ENCODE measurements at regions not wholly inside any gene's neighbourhood (a gene's known extent, or its start where the extent isn't known, plus 50 kb on each side); places are given as distances from the start of the nearest gene placed in this dataset.

DNA sequence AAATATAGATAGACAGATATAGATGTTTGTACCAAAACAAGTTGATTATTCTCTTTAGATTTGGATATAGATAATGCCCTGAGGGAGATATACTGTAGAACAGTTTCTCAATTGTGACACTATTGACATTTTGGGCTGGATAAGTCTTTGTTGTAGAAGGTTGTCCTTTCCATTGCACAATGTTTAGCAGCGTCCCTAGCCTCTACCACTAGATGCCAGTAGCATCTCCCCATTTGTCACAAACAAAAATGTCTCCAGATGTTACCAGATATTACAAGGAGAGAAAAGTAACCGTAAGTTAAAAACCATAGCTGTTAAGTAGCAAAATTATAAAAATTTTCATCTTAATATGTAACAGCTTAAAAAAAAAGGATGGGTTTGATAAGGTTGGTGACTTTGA lies 2595.3 kb downstream of the ARAP2 start:
- no peak overlapping the region for H2BK15ac ChIP-seq (ENCODE audit: low read length)
- H3K9ac ChIP-seq (replicated peaks in 1 of 4; ENCODE audit: extremely low read depth in 1 of 4, low read depth in 3 of 4, low read length in 3 of 4): no peak overlapping the region
- H4K8ac ChIP-seq (ENCODE audit: extremely low read depth, insufficient read depth, low read length): no peak overlapping the region
- no peaks in the 10 kb centered on the region for H4K20me1 ChIP-seq (replicated peaks in 1 of 2; ENCODE audit: control insufficient read depth in 1 of 2, insufficient read depth in 2 of 2, low read length in 2 of 2)
- no peak overlapping the region for H2AFZ ChIP-seq (ENCODE audit: low read length)
- no peak overlapping the region for H4K91ac ChIP-seq (replicated peaks; ENCODE audit: insufficient read length, low read length)
- H3K27me3 ChIP-seq (replicated peaks in 1 of 4; ENCODE audit: control insufficient read depth in 3 of 4, extremely low read depth in 1 of 4, insufficient read depth in 3 of 4, low read length in 3 of 4): no peaks in the 10 kb centered on the region
- H3K23me2 ChIP-seq (ENCODE audit: low read depth, low read length): no peaks in the 10 kb centered on the region
- H2AK5ac ChIP-seq (ENCODE audit: low read depth, low read length): no peak overlapping the region
- no peaks in the 10 kb centered on the region for H3K36me3 ChIP-seq (ENCODE audit: control insufficient read depth in 2 of 4, insufficient read depth in 4 of 4, low read length in 3 of 4)
- H2BK120ac ChIP-seq (replicated peaks; ENCODE audit: low read depth, low read length): no peak overlapping the region
- no peak overlapping the region for H3K27ac ChIP-seq (ENCODE audit: low read depth, low read length)
- no peak overlapping the region for H2BK5ac ChIP-seq (ENCODE audit: low read depth, low read length)
- ChIA-PET CTCF (ENCODE audit: partially characterized antibody) (interaction anchor here (1.0 to 2.2 kb wide), 8 partner anchors 9 to 1072 kb away, joined by 3 to 6 read pairs (median 4); no protein-coding TSS in a partner anchor), POLR2A (ENCODE audit: partially characterized antibody) (no interaction called here)
- H2BK20ac ChIP-seq (ENCODE audit: low read length): no peak overlapping the region
- no peak overlapping the region for H3K14ac ChIP-seq (ENCODE audit: insufficient read length)
- no peak for DNase-seq (ENCODE audit: low read depth in 1 of 2, low spot score in 2 of 2)
- TF ChIP-seq, protein P1, sequence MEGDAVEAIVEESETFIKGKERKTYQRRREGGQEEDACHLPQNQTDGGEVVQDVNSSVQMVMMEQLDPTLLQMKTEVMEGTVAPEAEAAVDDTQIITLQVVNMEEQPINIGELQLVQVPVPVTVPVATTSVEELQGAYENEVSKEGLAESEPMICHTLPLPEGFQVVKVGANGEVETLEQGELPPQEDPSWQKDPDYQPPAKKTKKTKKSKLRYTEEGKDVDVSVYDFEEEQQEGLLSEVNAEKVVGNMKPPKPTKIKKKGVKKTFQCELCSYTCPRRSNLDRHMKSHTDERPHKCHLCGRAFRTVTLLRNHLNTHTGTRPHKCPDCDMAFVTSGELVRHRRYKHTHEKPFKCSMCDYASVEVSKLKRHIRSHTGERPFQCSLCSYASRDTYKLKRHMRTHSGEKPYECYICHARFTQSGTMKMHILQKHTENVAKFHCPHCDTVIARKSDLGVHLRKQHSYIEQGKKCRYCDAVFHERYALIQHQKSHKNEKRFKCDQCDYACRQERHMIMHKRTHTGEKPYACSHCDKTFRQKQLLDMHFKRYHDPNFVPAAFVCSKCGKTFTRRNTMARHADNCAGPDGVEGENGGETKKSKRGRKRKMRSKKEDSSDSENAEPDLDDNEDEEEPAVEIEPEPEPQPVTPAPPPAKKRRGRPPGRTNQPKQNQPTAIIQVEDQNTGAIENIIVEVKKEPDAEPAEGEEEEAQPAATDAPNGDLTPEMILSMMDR (IDR thresholded peaks at IDR 0.05; ENCODE audit: control extremely low read depth in 1 of 3, insufficient read depth in 1 of 3, low read depth in 1 of 3, low read length in 3 of 3): peak in 2 of 3 experiments; percentile 45 to 57; a peak in 3 of 4 replicates
- TF ChIP-seq CEBPB (IDR thresholded peaks at IDR 0.05; ENCODE audit: low read depth, low read length) (peak; percentile 95), CBX5 (IDR thresholded peaks at IDR 0.05; ENCODE audit: low read depth, low read length) (no peak), RAD21 (IDR thresholded peaks at IDR 0.05 in 1 of 2, conservative IDR thresholded peaks at IDR 0.05 in 1 of 2; ENCODE audit: low read depth in 2 of 2, low read length in 2 of 2) (peak; percentile 77 to 80)
- H3K4ac ChIP-seq (replicated peaks; ENCODE audit: insufficient read length, low read depth, low read length): no peak overlapping the region
- H3K9me3 ChIP-seq (ENCODE audit: insufficient read depth in 2 of 2, low read depth in 1 of 2, low read length in 1 of 2): no peaks in the 10 kb centered on the region
- no peak overlapping the region for H3K56ac ChIP-seq (replicated peaks; ENCODE audit: insufficient read length, low read depth, low read length)
- H3K4me3 ChIP-seq (ENCODE audit: extremely low read depth in 1 of 4, insufficient read depth in 2 of 4, low read depth in 3 of 4, low read length in 4 of 4): no peak overlapping the region
- no peak overlapping the region for H4K5ac ChIP-seq (ENCODE audit: insufficient read length, low read depth, low read length)
- no peak overlapping the region for H3K23ac ChIP-seq (ENCODE audit: insufficient read length)
- H3K18ac ChIP-seq (ENCODE audit: extremely low read depth, low read length): no peak overlapping the region
- H2BK12ac ChIP-seq (ENCODE audit: low read depth, low read length): no peak overlapping the region
- H3K4me2 ChIP-seq (ENCODE audit: insufficient read depth in 1 of 2, low read depth in 2 of 2, low read length in 2 of 2): no peak overlapping the region
- no peaks in the 10 kb centered on the region for H3K79me2 ChIP-seq (ENCODE audit: control insufficient read depth in 1 of 2, insufficient read depth in 2 of 2, low read length in 2 of 2)
- 86% methylated on average over 2 of the region's 2 CpGs; no CpG with 5 or more reads in 1 of the 2 experiments for WGBS, 2 experiments (ENCODE audit: extremely low coverage in 1 of 2, insufficient coverage in 1 of 2, insufficient read length in 1 of 2, insufficient replicate concordance in 2 of 2, low coverage in 1 of 2, low lambda C conversion rate in 2 of 2, missing lambda C conversion rate in 1 of 2)
- H3K4me1 ChIP-seq (replicated peaks in 1 of 4; ENCODE audit: control insufficient read depth in 3 of 4, insufficient read depth in 4 of 4, low read length in 3 of 4): no peaks in the 10 kb centered on the region
- H3K79me1 ChIP-seq (ENCODE audit: low read depth, low read length): no peaks in the 10 kb centered on the region
- no peak for FAIRE-seq
